H9 (cell line): ENCODE measurements at regions not wholly inside any gene's neighbourhood (a gene's known extent, or its start where the extent isn't known, plus 50 kb on each side); places are given as distances from the start of the nearest gene placed in this dataset.

Experiments
- DNase-seq: peaks from one replicate; pipeline ENCODE4 v3.0.0-alpha.2; 2017
- H2AFZ ChIP-seq: one replicate; pipeline ENCODE4 v1.6.1; 2013; ENCODE audit warnings: mild to moderate bottlenecking, low read length, control low read depth, moderate library complexity
- H2AK5ac ChIP-seq: 2 replicates; pipeline ENCODE4 v1.6.1; 2013; ENCODE audit warnings: low read length, control low read depth, mixed read lengths; ENCODE audit not compliant: insufficient read length
- H2BK120ac ChIP-seq: one replicate; pipeline ENCODE4 v1.6.1; 2013; ENCODE audit warnings: low read depth, mild to moderate bottlenecking, low read length, control low read depth, inconsistent platforms; ENCODE audit not compliant: poor library complexity, severe bottlenecking
- H2BK12ac ChIP-seq: 2 replicates; pipeline ENCODE4 v1.6.1; 2013; ENCODE audit warnings: low read length, control low read depth, mixed read lengths, low read depth; ENCODE audit not compliant: insufficient read length
- H2BK15ac ChIP-seq: 2 replicates; pipeline ENCODE4 v1.6.1; 2013; ENCODE audit warnings: low read depth, low read length, control low read depth
- H2BK20ac ChIP-seq: one replicate; pipeline ENCODE4 v1.6.1; 2013; ENCODE audit warnings: low read depth, mild to moderate bottlenecking, low read length, control low read depth, inconsistent platforms; ENCODE audit not compliant: poor library complexity, severe bottlenecking
- H2BK5ac ChIP-seq: 2 replicates; pipeline ENCODE4 v1.6.1; 2013; ENCODE audit warnings: low read length, control low read depth, mixed read lengths; ENCODE audit not compliant: insufficient read length
- H3K14ac ChIP-seq: 2 replicates; pipeline ENCODE4 v1.6.1; 2013; ENCODE audit warnings: low read length, control low read depth; ENCODE audit not compliant: insufficient read depth
- H3K18ac ChIP-seq: 2 replicates; pipeline ENCODE4 v1.6.1; 2013; ENCODE audit warnings: low read depth, mild to moderate bottlenecking, mixed read lengths, low read length, control low read depth; ENCODE audit not compliant: insufficient read length
- H3K23ac ChIP-seq: 2 replicates; pipeline ENCODE4 v1.6.1; 2013; ENCODE audit warnings: low read length, control low read depth, mixed read lengths, low read depth; ENCODE audit not compliant: insufficient read length
- H3K23me2 ChIP-seq: 2 replicates; pipeline ENCODE4 v1.6.1; 2013; ENCODE audit warnings: low read depth, mild to moderate bottlenecking, mixed read lengths, low read length, control low read depth; ENCODE audit not compliant: insufficient read length, poor library complexity, severe bottlenecking
- H3K27ac ChIP-seq: 2 replicates; pipeline ENCODE4 v1.5.1; 2013; ENCODE audit warnings: low read length, control low read depth, mixed read lengths, low read depth; ENCODE audit not compliant: insufficient read length
- H3K27me3 ChIP-seq: 2 replicates; pipeline ENCODE4 v1.6.1; 2013; ENCODE audit warnings: low read length, control low read depth, inconsistent platforms; ENCODE audit not compliant: insufficient read depth
- H3K4ac ChIP-seq: 2 replicates; pipeline ENCODE4 v1.6.1; 2013; ENCODE audit warnings: low read depth, mild to moderate bottlenecking, control low read depth, inconsistent platforms, low read length, moderate library complexity
- H3K4me1 ChIP-seq: 2 replicates; pipeline ENCODE4 v1.6.1; 2013; ENCODE audit warnings: low read length, control low read depth, inconsistent platforms; ENCODE audit not compliant: insufficient read depth
- H3K4me2 ChIP-seq: 2 replicates; pipeline ENCODE4 v1.6.1; 2013; ENCODE audit warnings: low read length, control low read depth, mixed read lengths; ENCODE audit not compliant: insufficient read length, insufficient read depth
- H3K56ac ChIP-seq: 2 replicates; pipeline ENCODE4 v1.6.1; 2013; ENCODE audit warnings: low read depth, mild to moderate bottlenecking, mixed read lengths, low read length, control low read depth; ENCODE audit not compliant: insufficient read length
- H3K79me1 ChIP-seq: 2 replicates; pipeline ENCODE4 v1.6.1; 2013; ENCODE audit warnings: low read depth, mild to moderate bottlenecking, moderate library complexity, low read length, control low read depth, inconsistent platforms; ENCODE audit not compliant: insufficient read depth, poor library complexity, severe bottlenecking
- H3K79me2 ChIP-seq: 2 replicates; pipeline ENCODE4 v1.6.1; 2013; ENCODE audit warnings: low read length, control low read depth, inconsistent platforms; ENCODE audit not compliant: insufficient read depth
- H3K9ac ChIP-seq: 2 replicates; pipeline ENCODE4 v1.6.1; 2013; ENCODE audit warnings: low read length, control low read depth, mixed read lengths; ENCODE audit not compliant: insufficient read length; ENCODE audit errors: extremely low read depth
- H3K9me3 ChIP-seq: one replicate; pipeline ENCODE4 v1.6.1; 2013; ENCODE audit warnings: low read depth, low read length, inconsistent platforms; ENCODE audit not compliant: control insufficient read depth
- H3T11ph ChIP-seq: one replicate; pipeline ENCODE4 v1.6.1; 2013; ENCODE audit warnings: mild to moderate bottlenecking, low read length, control low read depth, inconsistent platforms
- H4K20me1 ChIP-seq: one replicate; pipeline ENCODE4 v1.6.1; 2013; ENCODE audit not compliant: control insufficient read depth, insufficient read length, insufficient read depth
- H4K5ac ChIP-seq: 2 replicates; pipeline ENCODE4 v1.6.1; 2013; ENCODE audit warnings: low read depth, mild to moderate bottlenecking, mixed read lengths, low read length, control low read depth; ENCODE audit not compliant: insufficient read length
- H4K8ac ChIP-seq: replicated peaks from 2 replicates; pipeline ENCODE4 v1.6.1; 2013; ENCODE audit warnings: low read length, control low read depth, mixed read lengths, low read depth; ENCODE audit not compliant: insufficient read length
- H4K91ac ChIP-seq: 2 replicates; pipeline ENCODE4 v1.6.1; 2013; ENCODE audit warnings: low read depth, mild to moderate bottlenecking, moderate library complexity, mixed read lengths, low read length, control low read depth; ENCODE audit not compliant: insufficient read length
- H3K27ac Mint-ChIP-seq, 3 experiments: 2 replicates in 2 of 3; 3 replicates in 1 of 3; pipeline ENCODE4 v1.8.0; 2020 to 2021; ENCODE audit warnings: mixed read lengths in 3 of 3, mild to moderate bottlenecking in 1 of 3, moderate library complexity in 1 of 3
- H3K27me3 Mint-ChIP-seq: 2 replicates; pipeline ENCODE4 v1.8.0; 2021; ENCODE audit warnings: low read depth, mild to moderate bottlenecking, moderate library complexity, mixed read lengths
- H3K36me3 Mint-ChIP-seq, 3 experiments: 2 replicates in 2 of 3; 3 replicates in 1 of 3; pipeline ENCODE4 v1.8.0; 2020 to 2021; ENCODE audit warnings: low read depth in 3 of 3, mixed read lengths in 3 of 3; ENCODE audit not compliant: insufficient read depth in 1 of 3
- H3K4me1 Mint-ChIP-seq, 2 experiments: 2 replicates each; pipeline ENCODE4 v1.8.0; 2020; ENCODE audit warnings: mixed read lengths in 2 of 2
- H3K4me3 Mint-ChIP-seq, 2 experiments: 2 replicates in 1 of 2; 3 replicates in 1 of 2; pipeline ENCODE4 v1.8.0; 2020 to 2021; ENCODE audit warnings: mild to moderate bottlenecking in 2 of 2, mixed read lengths in 2 of 2, moderate library complexity in 1 of 2
- H3K9me3 Mint-ChIP-seq, 2 experiments: 2 replicates in 1 of 2; 3 replicates in 1 of 2; pipeline ENCODE4 v1.8.0; 2020; ENCODE audit warnings: mild to moderate bottlenecking in 2 of 2, mixed read lengths in 2 of 2, moderate library complexity in 1 of 2
- WGBS: extraction: QIAGEN DNeasy Blood & Tissue Kit; methylation state at CpG from one replicate; pipeline ENCODE4 v1.1.7; 2013; ENCODE audit warnings: missing lambda C conversion rate, low lambda C conversion rate, mixed read lengths; ENCODE audit not compliant: insufficient read length; ENCODE audit errors: extremely low coverage; 5-methylcytosine and 5-hydroxymethylcytosine counted together
- TF ChIP-seq, protein P1 (sequence below): fragments of 200-600 bp; sonication (generic); conservative IDR thresholded peaks from 3 replicates; pipeline ENCODE4 v1.8.0; 2021; ENCODE audit warnings: antibody characterized with exemption, mild to moderate bottlenecking

DNA sequence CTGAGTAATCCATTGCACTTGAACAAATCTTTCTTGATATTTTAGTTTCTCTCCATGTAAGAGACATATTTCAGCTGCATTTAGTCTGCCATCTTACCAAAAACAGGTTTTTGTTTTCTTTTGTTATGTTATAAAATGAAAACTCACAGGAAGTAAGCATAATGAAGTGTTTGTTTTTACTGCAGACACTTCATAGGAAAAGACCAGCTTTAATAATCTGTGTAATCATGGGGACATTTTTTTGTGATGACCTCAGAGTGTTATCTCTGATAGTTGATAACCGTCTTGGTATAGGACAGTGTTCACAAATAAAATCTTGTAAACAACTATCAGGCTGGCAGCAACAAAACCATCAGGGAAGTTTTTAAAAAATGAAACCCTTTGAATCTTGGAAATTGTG is 266.2 kb upstream of the OR4E1 start:
- no peak overlapping the region for H2BK15ac ChIP-seq
- no peaks in the 10 kb centered on the region for H3K79me1 ChIP-seq
- no peak overlapping the region for H2BK5ac ChIP-seq
- Mint-ChIP-seq H3K4me1 (peaks cover 6 to 9% of the 10 kb centered on the region in 2 experiments), H3K4me3 (no peak overlapping the region), H3K27me3 (0 out of 2 replicates have a peak, but pooled peaks cover 5% of the 10 kb centered on the region), H3K36me3 (no peaks in the 10 kb centered on the region), H3K9me3 (no peaks in the 10 kb centered on the region), H3K27ac (no peak overlapping the region)
- no peak for DNase-seq
- no peak overlapping the region for H3K18ac ChIP-seq
- H3K14ac ChIP-seq = no peak overlapping the region
- no peak overlapping the region for H3K23ac ChIP-seq
- H3K9me3 ChIP-seq = no peaks in the 10 kb centered on the region
- H3K27me3 ChIP-seq = no peaks in the 10 kb centered on the region
- H4K91ac ChIP-seq = no peak overlapping the region
- no peak overlapping the region for H4K5ac ChIP-seq
- no peak overlapping the region for H3T11ph ChIP-seq
- no peak overlapping the region for H3K56ac ChIP-seq
- H2BK20ac ChIP-seq = no peak overlapping the region
- H3K79me2 ChIP-seq = no peaks in the 10 kb centered on the region
- WGBS = no CpG with 5 or more reads among the region's 1 CpG
- no peak overlapping the region for H3K27ac ChIP-seq
- H3K9ac ChIP-seq = no peak overlapping the region
- no peak overlapping the region for H2AK5ac ChIP-seq
- H4K20me1 ChIP-seq = no peaks in the 10 kb centered on the region
- no peak overlapping the region for H4K8ac ChIP-seq
- TF ChIP-seq, protein P1, sequence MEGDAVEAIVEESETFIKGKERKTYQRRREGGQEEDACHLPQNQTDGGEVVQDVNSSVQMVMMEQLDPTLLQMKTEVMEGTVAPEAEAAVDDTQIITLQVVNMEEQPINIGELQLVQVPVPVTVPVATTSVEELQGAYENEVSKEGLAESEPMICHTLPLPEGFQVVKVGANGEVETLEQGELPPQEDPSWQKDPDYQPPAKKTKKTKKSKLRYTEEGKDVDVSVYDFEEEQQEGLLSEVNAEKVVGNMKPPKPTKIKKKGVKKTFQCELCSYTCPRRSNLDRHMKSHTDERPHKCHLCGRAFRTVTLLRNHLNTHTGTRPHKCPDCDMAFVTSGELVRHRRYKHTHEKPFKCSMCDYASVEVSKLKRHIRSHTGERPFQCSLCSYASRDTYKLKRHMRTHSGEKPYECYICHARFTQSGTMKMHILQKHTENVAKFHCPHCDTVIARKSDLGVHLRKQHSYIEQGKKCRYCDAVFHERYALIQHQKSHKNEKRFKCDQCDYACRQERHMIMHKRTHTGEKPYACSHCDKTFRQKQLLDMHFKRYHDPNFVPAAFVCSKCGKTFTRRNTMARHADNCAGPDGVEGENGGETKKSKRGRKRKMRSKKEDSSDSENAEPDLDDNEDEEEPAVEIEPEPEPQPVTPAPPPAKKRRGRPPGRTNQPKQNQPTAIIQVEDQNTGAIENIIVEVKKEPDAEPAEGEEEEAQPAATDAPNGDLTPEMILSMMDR = no peak
- no peak overlapping the region for H3K4me2 ChIP-seq
- H3K4me1 ChIP-seq = no peaks in the 10 kb centered on the region
- H2BK120ac ChIP-seq = no peak overlapping the region
- no peak overlapping the region for H2BK12ac ChIP-seq
- H3K23me2 ChIP-seq = no peaks in the 10 kb centered on the region
- no peak overlapping the region for H3K4ac ChIP-seq
- no peak overlapping the region for H2AFZ ChIP-seq
